ENCODE measurements at regions not wholly inside any gene's neighbourhood (a gene's known extent, or its start where the extent isn't known, plus 50 kb on each side); places are given as distances from the start of the nearest gene placed in this dataset.

GRCh38 chr4:14309431-14309830, 681.9 kb upstream of the BOD1L1 start:
- Histone ChIP-seq H3K36me3 (ENCODE audit: control insufficient read depth in 4 of 4, insufficient read depth in 3 of 4, low read depth in 1 of 4, low read length in 3 of 4) (no peaks in the 10 kb centered on the region), H3K9me3 (ENCODE audit: control insufficient read depth in 4 of 4, low read length in 3 of 4) (no peaks in the 10 kb centered on the region), H3K4me1 (ENCODE audit: control insufficient read depth in 4 of 4, insufficient read depth in 4 of 4, low read length in 3 of 4) (no peaks in the 10 kb centered on the region), H3K9ac (ENCODE audit: low read depth in 1 of 2, low read length in 2 of 2) (no peak overlapping the region), H3K27me3 (ENCODE audit: control insufficient read depth in 4 of 4, insufficient read depth in 4 of 4, low read length in 3 of 4) (no peaks in the 10 kb centered on the region), H3K27ac (ENCODE audit: low read depth in 1 of 2, low read length in 2 of 2) (no peak overlapping the region), H3K4me3 (ENCODE audit: low read depth in 1 of 3, low read length in 3 of 3) (no peak overlapping the region)
- no peak for DNase-seq (ENCODE audit: low spot score)
- 60% methylated on average over 2 of the region's 2 CpGs for WGBS
- TF ChIP-seq ZBTB33 (IDR thresholded peaks at IDR 0.05) (no peak), ATF3 (IDR thresholded peaks at IDR 0.05) (no peak), JUND (IDR thresholded peaks at IDR 0.05) (no peak), RAD21 (IDR thresholded peaks at IDR 0.05) (no peak), HNF4A (conservative IDR thresholded peaks at IDR 0.05) (no peak), NR2F2 (IDR thresholded peaks at IDR 0.05) (no peak), REST (IDR thresholded peaks at IDR 0.05) (no peak), MAX (IDR thresholded peaks at IDR 0.05) (no peak), TAF1 (conservative IDR thresholded peaks at IDR 0.05) (no peak), FOXA1 (IDR thresholded peaks at IDR 0.05) (no peak), YY1 (IDR thresholded peaks at IDR 0.05) (no peak), FOXA2 (IDR thresholded peaks at IDR 0.05) (no peak), SP1 (IDR thresholded peaks at IDR 0.05) (no peak), RXRA (IDR thresholded peaks at IDR 0.05) (no peak), HNF4G (IDR thresholded peaks at IDR 0.05) (no peak), CTCF (IDR thresholded peaks at IDR 0.05; ENCODE audit: low read depth, low read length, missing input control) (no peak), EGR1 (IDR thresholded peaks at IDR 0.05; ENCODE audit: low read depth in 2 of 2) (no peak), GABPA (IDR thresholded peaks at IDR 0.05 in 1 of 2, conservative IDR thresholded peaks at IDR 0.05 in 1 of 2) (no peak)

Data from liver (tissue), 8 donors.